Retina (tissue), 1 donor: ENCODE measurements at regions not wholly inside any gene's neighbourhood (a gene's known extent, or its start where the extent isn't known, plus 50 kb on each side); places are given as distances from the start of the nearest gene placed in this dataset.

Source experiments
- DNase-seq: peaks from one replicate; pipeline ENCODE4 v3.0.0-alpha.2; 2016

DNA sequence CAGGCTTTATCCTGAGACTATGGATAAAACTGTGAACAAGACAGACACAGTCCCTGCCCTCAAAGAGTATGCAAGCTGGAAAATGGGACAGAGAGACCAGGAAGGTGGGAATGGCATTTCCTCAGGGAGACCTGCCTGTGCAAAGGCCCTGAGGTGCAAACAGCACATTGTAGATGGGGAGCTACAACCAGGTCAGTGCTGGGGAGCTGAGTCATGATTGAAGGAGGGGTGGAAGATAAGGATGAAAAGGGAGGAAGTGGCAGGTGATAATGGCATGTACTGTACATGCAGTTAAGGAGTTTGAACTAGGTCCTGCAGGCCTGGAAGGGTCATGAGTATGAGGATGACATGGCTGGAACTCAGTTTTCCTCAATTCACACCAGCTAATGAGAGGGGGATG is 75.5 kb upstream of the BOD1 start:
- DNase-seq = no peak

DNA sequence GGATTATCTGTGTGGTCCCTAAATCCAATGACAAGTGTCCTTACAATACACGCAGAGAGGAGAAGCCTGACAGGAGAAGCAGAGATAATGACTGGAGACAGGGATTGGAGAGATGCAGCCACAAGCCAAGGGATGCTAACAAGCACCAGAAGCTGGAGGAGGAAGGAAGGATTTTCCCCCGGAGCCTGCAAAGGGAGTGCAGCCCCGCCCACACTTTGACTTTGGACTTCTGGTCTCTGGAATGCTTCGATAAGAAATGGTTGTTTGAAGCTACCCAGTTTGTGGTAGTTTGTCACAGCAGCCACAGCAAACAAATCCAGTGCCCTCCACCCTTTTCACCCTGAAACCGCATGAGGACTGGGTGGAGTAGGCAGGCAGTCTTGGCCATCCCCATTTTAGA is 77.2 kb upstream of the BOD1 start:
- no peak for DNase-seq

- DNase-seq = no peak
Observed at GRCh38 chr5:173696216-173696615, 79.8 kb upstream of the BOD1 start.

- DNase-seq = no peak
Observed at GRCh38 chr5:173697931-173698579, 81.6 kb upstream of the BOD1 start.

GRCh38 chr5:173699966-173700365 is 83.5 kb upstream of the BOD1 start:
- DNase-seq = no peak

DNA sequence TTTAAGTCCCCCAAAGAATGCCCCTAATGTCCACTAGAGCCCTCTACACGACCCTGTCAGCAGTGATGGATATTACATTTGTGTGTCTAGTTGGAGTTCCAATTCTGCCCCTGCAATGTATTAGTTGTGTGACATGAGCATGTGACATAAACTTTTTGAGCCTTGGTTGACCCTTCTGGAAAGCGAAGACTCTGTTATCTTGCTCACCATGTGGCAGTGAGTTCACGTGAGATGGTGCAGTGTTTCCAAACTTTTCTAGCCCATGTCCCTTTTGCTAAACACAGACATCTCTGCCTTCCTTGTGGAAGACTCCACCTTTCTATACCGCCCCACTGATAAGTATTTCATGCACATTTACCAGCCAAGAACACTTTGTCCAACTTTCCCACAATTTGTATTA is 87.0 kb upstream of the BOD1 start:
- DNase-seq = no peak

DNA sequence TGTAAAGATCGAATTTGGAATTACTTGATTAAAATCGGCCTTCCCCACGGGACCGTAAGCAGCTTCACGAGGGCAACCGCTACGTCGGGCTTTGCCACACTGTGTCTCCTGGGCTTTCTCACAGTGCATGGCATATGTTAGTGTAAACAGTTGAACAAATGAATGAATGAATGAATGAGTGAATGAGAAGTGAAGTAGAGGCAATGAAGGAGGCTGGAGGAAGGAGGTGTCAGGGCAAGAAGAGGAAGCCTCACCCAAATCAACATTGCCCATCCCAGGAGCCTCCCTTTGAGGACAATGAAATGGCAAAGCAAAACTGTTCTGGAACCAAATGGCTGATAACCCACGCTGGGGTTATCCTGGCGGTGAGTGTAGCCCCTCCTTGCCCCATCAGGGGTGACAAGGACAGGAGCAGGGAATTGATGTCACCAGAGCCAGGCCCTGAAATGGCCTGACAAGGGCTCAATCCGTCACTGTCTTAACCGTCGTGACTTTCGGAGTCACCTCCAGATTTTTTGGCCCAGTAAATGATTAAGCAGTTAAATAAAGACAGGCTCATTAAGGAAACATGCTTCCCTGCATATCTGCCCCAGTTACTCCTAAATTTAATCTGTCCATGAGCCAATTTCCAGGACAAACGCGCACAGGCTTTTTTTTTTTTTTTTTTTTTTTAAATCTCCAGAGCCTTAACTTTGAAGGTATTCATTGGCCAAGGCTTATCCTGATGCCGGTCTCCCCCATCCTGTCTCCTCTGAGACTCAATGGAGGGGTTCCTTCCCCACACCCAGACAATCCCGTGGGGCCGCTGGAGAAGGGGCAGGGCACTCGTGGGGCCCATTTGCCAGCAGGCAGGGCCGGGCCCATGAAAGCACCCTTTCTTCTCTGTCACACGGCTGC is 88.4 kb upstream of the BOD1 start:
- DNase-seq = no peak

GRCh38 chr5:173705512-173706044 is 89.1 kb upstream of the BOD1 start:
- DNase-seq = no peak

- DNase-seq = no peak
Observed at GRCh38 chr5:173706700-173707099, 90.2 kb upstream of the BOD1 start.

GRCh38 chr5:173707392-173707791 is 90.9 kb upstream of the BOD1 start:
- no peak for DNase-seq

DNA sequence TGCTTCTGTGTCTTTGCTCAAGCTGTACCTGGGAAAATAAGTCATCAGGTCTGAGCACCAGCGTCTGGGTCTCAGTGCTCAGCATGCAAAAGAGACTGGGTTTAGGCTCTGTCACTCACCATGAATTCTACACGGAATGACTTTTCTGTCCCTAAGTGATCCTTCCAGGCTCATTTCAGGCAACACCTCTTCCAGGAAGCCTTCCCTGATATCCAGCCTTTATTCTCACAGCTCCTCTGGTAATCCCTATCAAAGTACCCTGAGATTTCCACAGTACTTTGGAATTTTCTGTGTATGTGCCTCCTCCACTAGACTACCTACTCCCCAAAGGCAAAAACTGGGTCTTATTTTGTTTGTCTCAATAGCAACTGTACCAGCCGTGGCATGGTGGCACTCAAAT is 92.7 kb upstream of the BOD1 start:
- DNase-seq = no peak

GRCh38 chr5:173709761-173710160 is 93.3 kb upstream of the BOD1 start:
- no peak for DNase-seq

- no peak for DNase-seq
Observed at GRCh38 chr5:173710528-173710927, 94.1 kb upstream of the BOD1 start.

- DNase-seq = no peak
Observed at GRCh38 chr5:173711466-173711865, 95.0 kb upstream of the BOD1 start.

DNA sequence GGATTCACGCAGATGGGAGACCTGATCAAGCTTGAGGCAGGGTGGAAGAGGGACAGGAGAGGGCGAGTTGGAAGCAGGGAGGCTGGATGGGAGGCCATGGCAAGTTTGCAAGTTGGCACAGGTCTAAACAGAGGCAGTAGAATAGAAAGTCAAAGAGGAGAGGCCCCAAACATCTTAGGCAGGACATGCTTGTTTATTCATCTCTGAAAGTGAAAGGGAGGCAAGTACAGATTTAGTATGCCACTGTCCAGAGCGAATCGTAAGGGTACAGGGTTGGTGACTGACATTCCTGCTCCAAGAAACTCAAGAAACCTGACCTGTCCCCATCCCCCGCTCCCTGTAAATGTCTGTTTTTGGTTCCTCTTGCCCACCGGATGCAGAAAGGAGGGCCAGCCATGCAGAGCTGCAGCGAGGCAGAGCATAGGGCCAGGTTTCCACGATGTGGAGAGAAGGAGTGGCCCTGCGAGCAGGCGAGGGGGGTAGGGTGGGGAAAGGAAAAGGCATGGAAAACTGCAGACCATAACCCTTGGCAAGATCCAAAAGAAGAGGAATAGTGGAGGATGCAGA is 96.2 kb upstream of the BOD1 start:
- DNase-seq = no peak

GRCh38 chr5:173714551-173715428 is 98.3 kb upstream of the BOD1 start:
- no peak for DNase-seq

GRCh38 chr5:173715607-173716006 is 99.2 kb upstream of the BOD1 start:
- DNase-seq = no peak

- no peak for DNase-seq
Observed at GRCh38 chr5:173716058-173716682, 99.7 kb upstream of the BOD1 start.

GRCh38 chr5:173717959-173718358 is 101.5 kb upstream of the BOD1 start:
- no peak for DNase-seq

- DNase-seq = no peak
Observed at GRCh38 chr5:173718469-173718868, 102.0 kb upstream of the BOD1 start.

DNA sequence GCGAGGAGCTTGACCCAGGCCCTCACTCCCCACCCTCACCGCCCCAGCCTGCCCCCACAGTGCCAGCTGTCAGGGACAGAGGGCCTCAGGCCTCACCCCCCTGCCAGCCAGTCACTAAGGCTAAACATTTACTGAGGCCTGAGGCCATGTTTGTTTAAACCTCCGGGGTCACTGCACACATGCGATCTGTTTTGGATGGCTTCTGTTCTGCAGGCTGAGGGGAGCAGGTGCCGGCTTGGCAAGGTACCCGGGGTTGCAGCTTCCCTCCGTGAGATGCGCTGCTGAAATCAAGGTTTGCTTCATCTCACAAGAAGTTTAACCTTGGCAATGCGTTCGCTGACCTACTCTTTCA is 103.3 kb upstream of the BOD1 start:
- peak; percentile 60 for DNase-seq

DNA sequence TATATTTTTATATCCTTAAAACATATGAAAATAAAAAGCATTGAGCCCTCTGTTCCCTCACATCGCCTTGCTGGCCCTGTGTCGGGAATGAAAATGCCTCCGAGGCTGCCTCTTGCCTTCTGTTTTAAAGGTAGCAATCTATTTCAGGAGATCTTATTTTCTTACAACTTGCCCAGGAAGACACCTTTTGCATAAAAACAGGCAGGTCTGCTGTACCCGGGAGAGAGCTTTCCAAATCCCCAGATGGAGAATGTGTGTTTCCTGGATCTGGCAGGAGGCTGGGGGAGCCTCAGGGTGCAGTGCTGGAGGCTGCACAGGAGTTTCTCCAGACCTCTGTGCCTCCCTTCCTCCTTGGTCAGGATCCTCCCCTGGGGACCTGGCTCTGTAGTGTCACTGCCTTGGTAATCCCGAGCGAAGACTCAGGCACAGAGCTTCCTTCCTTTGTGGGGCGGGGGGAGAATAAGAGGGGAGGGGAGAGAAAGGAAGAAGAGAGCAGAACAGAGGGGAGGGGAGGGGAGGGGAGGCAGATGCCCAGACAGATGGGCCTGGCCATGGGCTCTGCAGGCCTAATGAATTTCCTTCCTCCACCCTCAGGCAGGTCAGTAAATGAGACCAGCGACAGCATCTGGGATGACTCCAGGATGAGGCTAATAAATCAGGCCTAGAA is 104.0 kb upstream of the BOD1 start:
- peak; percentile 50 for DNase-seq
